Naive thymus-derived CD4-positive, alpha-beta T cell (primary cell): ENCODE measurements at regions not wholly inside any gene's neighbourhood (a gene's known extent, or its start where the extent isn't known, plus 50 kb on each side); places are given as distances from the start of the nearest gene placed in this dataset.

Source experiments
- ATAC-seq: fragments of 150-1000 bp; cut with Tn5 transposase; 2 replicates; pipeline ENCODE4 v1.10.0; 2021; ENCODE audit warnings: mild to moderate bottlenecking, moderate library complexity
- CTCF ChIA-PET: fragments of 350-600 bp; sonication (Branson Sonifier 250); formaldehyde crosslinking; loops from one replicate; lab custom pipeline; 2021; ENCODE audit warnings: antibody characterized with exemption; lab: Charles Lee
- POLR2A ChIA-PET: fragments of 350-600 bp; sonication (Branson Sonifier 250); formaldehyde crosslinking; loops from one replicate; lab custom pipeline; 2021; ENCODE audit warnings: antibody characterized with exemption, inconsistent platforms; lab: Charles Lee
- DNase-seq, 9 donors: peaks; one replicate each; pipeline versions ENCODE4 v3.0.0 to v3.0.0-alpha.2; 2020 to 2022; ENCODE audit warnings: mixed read lengths in 1 of 9
- H3K27ac ChIP-seq: one replicate; pipeline ENCODE4 v1.7.0; 2013; ENCODE audit warnings: mild to moderate bottlenecking, low read depth, low read length, moderate library complexity
- H3K27me3 ChIP-seq, 2 donors: one replicate each; pipeline ENCODE4 v1.7.0; 2013; ENCODE audit warnings: low read length in 2 of 2, mild to moderate bottlenecking in 2 of 2, moderate library complexity in 2 of 2; ENCODE audit not compliant: control insufficient read depth in 2 of 2, insufficient read depth in 2 of 2
- H3K36me3 ChIP-seq, 3 experiments: 1 replicate in 2 of 3; 2 replicates in 1 of 3; pipeline ENCODE4 v1.7.0; 2013; ENCODE audit warnings: low read length in 3 of 3, mild to moderate bottlenecking in 3 of 3, moderate library complexity in 1 of 3; ENCODE audit not compliant: insufficient read depth in 3 of 3, control insufficient read depth in 2 of 3
- H3K4me1 ChIP-seq, 2 donors: one replicate each; pipeline ENCODE4 v1.7.0; 2013; ENCODE audit warnings: low read length in 2 of 2, mild to moderate bottlenecking in 2 of 2, moderate library complexity in 1 of 2; ENCODE audit not compliant: control insufficient read depth in 2 of 2, insufficient read depth in 2 of 2
- H3K4me3 ChIP-seq: 2 replicates; pipeline ENCODE4 v1.7.0; 2013; ENCODE audit warnings: mild to moderate bottlenecking, low read length
- H3K9me3 ChIP-seq, 3 experiments: 1 replicate in 2 of 3; 2 replicates in 1 of 3; pipeline ENCODE4 v1.7.0; 2013; ENCODE audit warnings: low read length in 3 of 3; ENCODE audit not compliant: control insufficient read depth in 2 of 3
- H3K27ac Mint-ChIP-seq, 9 donors: one replicate each; pipeline ENCODE4 v1.8.0; 2020 to 2022; ENCODE audit warnings: mixed read lengths in 9 of 9, mild to moderate bottlenecking in 8 of 9, moderate library complexity in 5 of 9, inconsistent platforms in 2 of 9
- H3K27me3 Mint-ChIP-seq, 5 donors: one replicate each; pipeline ENCODE4 v1.8.0; 2021 to 2022; ENCODE audit warnings: mixed read lengths in 5 of 5, mild to moderate bottlenecking in 1 of 5
- H3K36me3 Mint-ChIP-seq, 5 donors: one replicate each; pipeline ENCODE4 v1.8.0; 2020 to 2022; ENCODE audit warnings: mixed read lengths in 5 of 5, mild to moderate bottlenecking in 3 of 5, inconsistent platforms in 1 of 5
- H3K4me1 Mint-ChIP-seq, 7 donors: one replicate each; pipeline ENCODE4 v1.8.0; 2020 to 2022; ENCODE audit warnings: mixed read lengths in 7 of 7, mild to moderate bottlenecking in 3 of 7, inconsistent platforms in 1 of 7
- H3K4me3 Mint-ChIP-seq, 10 donors: one replicate each; pipeline ENCODE4 v1.8.0; 2020 to 2022; ENCODE audit warnings: mild to moderate bottlenecking in 10 of 10, mixed read lengths in 10 of 10, moderate library complexity in 6 of 10, inconsistent platforms in 2 of 10
- H3K9me3 Mint-ChIP-seq, 11 donors: one replicate each; pipeline ENCODE4 v1.8.0; 2020 to 2022; ENCODE audit warnings: mixed read lengths in 11 of 11, mild to moderate bottlenecking in 4 of 11, inconsistent platforms in 1 of 11, moderate library complexity in 1 of 11
- intact Hi-C, 2 donors: fragments of 100-400 bp; cut with micrococcal nuclease; formaldehyde crosslinking; loops; one replicate each; pipeline ENCODE4 v1.15.1; 2023

DNA sequence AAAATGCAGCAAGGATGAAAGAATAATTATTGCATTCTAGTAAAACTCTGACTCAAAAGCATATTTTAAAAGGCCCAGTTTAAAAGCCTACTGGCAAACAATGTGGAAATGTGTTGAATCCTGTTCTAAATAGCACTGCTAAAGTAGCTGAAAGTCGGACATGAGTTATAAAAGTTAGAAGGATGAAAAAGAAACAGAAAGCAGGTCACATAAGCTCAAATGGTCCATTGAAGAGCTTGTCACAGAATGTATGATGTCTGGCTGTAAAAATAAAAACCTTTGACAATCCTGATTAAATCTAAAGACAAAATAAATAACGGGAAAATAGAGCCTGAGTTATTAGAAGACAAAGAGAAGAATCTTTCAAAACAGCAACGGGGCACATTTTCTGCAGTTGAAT lies 218.6 kb upstream of the UFL1 start:
- CTCF ChIA-PET: interaction anchor here (1.0 kb wide), 1 partner anchor 22 kb away, joined by 3 read pairs; no protein-coding TSS in a partner anchor
- Mint-ChIP-seq H3K9me3 (peaks cover 0 to 2% (median 0%) of the 10 kb centered on the region in 11 donors), H3K27me3 (no peaks in the 10 kb centered on the region), H3K36me3 (no peaks in the 10 kb centered on the region), H3K27ac (no peak overlapping the region), H3K4me1 (no peaks in the 10 kb centered on the region), H3K4me3 (no peak overlapping the region)
- no peak for ATAC-seq
- POLR2A ChIA-PET: no interaction called here
- no peak for DNase-seq
- intact Hi-C loops: no loop called here
- H3K27me3 ChIP-seq: no peaks in the 10 kb centered on the region
- no peaks in the 10 kb centered on the region for H3K4me1 ChIP-seq
- no peaks in the 10 kb centered on the region for H3K9me3 ChIP-seq
- no peak overlapping the region for H3K4me3 ChIP-seq
- H3K27ac ChIP-seq: no peak overlapping the region
- no peaks in the 10 kb centered on the region for H3K36me3 ChIP-seq

- Mint-ChIP-seq H3K27me3 (peaks cover 0 to 10% (median 0%) of the 10 kb centered on the region in 5 donors), H3K4me3 (no peak overlapping the region), H3K36me3 (no peaks in the 10 kb centered on the region), H3K27ac (no peak overlapping the region), H3K9me3 (peaks cover 0 to 11% (median 0%) of the 10 kb centered on the region in 11 donors), H3K4me1 (no peaks in the 10 kb centered on the region)
- POLR2A ChIA-PET: no interaction called here
- H3K9me3 ChIP-seq: no peaks in the 10 kb centered on the region
- no peak overlapping the region for H3K27ac ChIP-seq
- no peaks in the 10 kb centered on the region for H3K4me1 ChIP-seq
- H3K4me3 ChIP-seq: no peak overlapping the region
- DNase-seq: no peak
- no peaks in the 10 kb centered on the region for H3K36me3 ChIP-seq
- no peaks in the 10 kb centered on the region for H3K27me3 ChIP-seq
- CTCF ChIA-PET: no interaction called here
- intact Hi-C loops: no loop called here
- ATAC-seq: no peak
Measured at GRCh38 chr6:96304997-96305396, 216.6 kb upstream of the UFL1 start.

GRCh38 chr6:96330884-96331283 lies 190.7 kb upstream of the UFL1 start:
- H3K4me1 ChIP-seq: no peaks in the 10 kb centered on the region
- H3K36me3 ChIP-seq: no peaks in the 10 kb centered on the region
- no peaks in the 10 kb centered on the region for H3K36me3 Mint-ChIP-seq
- peaks cover 0 to 5% (median 0%) of the 10 kb centered on the region in 5 donors for H3K27me3 Mint-ChIP-seq
- CTCF ChIA-PET: no interaction called here
- no peak for DNase-seq
- no peak for ATAC-seq
- peaks cover 0 to 12% (median 0%) of the 10 kb centered on the region in 11 donors for H3K9me3 Mint-ChIP-seq
- H3K9me3 ChIP-seq: no peaks in the 10 kb centered on the region
- H3K27me3 ChIP-seq: no peaks in the 10 kb centered on the region
- no peak overlapping the region for H3K4me3 Mint-ChIP-seq
- H3K27ac ChIP-seq: no peak overlapping the region
- intact Hi-C loops: no loop called here
- POLR2A ChIA-PET: no interaction called here
- H3K27ac Mint-ChIP-seq: no peak overlapping the region
- H3K4me1 Mint-ChIP-seq: no peaks in the 10 kb centered on the region
- no peak overlapping the region for H3K4me3 ChIP-seq

- peaks cover 0 to 11% (median 0%) of the 10 kb centered on the region in 5 donors for H3K27me3 Mint-ChIP-seq
- H3K4me3 ChIP-seq: no peak overlapping the region
- POLR2A ChIA-PET: no interaction called here
- no peaks in the 10 kb centered on the region for H3K27me3 ChIP-seq
- no peaks in the 10 kb centered on the region for H3K4me1 ChIP-seq
- intact Hi-C loops: no loop called here
- DNase-seq: no peak
- no peak overlapping the region for H3K27ac Mint-ChIP-seq
- ATAC-seq: no peak
- peaks cover 2 to 21% (median 11%) of the 10 kb centered on the region in 11 donors for H3K9me3 Mint-ChIP-seq
- CTCF ChIA-PET: no interaction called here
- H3K36me3 Mint-ChIP-seq: no peaks in the 10 kb centered on the region
- H3K4me3 Mint-ChIP-seq: no peak overlapping the region
- H3K4me1 Mint-ChIP-seq: no peaks in the 10 kb centered on the region
- no peaks in the 10 kb centered on the region for H3K9me3 ChIP-seq
- no peaks in the 10 kb centered on the region for H3K36me3 ChIP-seq
- no peak overlapping the region for H3K27ac ChIP-seq
Measured at GRCh38 chr6:96340164-96340563, 181.4 kb upstream of the UFL1 start.

DNA sequence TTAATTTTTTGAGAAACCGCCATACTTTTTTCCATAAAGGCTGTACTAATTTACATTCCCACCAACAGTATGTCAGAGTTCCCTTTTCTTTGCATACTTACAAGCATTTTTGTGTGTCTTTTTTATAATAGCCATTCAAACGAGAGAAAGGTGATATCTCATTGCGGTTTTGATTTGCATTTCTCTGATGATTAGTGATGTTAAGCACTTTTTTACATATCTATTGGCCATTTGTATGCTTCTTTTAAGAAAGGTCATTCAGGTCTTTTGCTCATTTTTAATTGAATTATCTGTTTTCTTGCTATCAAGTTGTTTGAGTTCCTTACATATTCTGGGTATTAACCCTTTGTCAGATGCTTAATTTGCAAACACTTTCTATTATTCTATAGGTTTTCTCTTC lies 176.1 kb upstream of the UFL1 start:
- H3K9me3 Mint-ChIP-seq: peaks cover 0 to 18% (median 6%) of the 10 kb centered on the region in 11 donors
- H3K36me3 Mint-ChIP-seq: no peaks in the 10 kb centered on the region
- intact Hi-C loops: no loop called here
- H3K4me1 Mint-ChIP-seq: no peaks in the 10 kb centered on the region
- no peak overlapping the region for H3K4me3 Mint-ChIP-seq
- ChIA-PET POLR2A (no interaction called here), CTCF (no interaction called here)
- Histone ChIP-seq H3K27me3 (no peaks in the 10 kb centered on the region), H3K4me3 (no peak overlapping the region), H3K9me3 (no peaks in the 10 kb centered on the region), H3K36me3 (no peaks in the 10 kb centered on the region), H3K27ac (no peak overlapping the region), H3K4me1 (no peaks in the 10 kb centered on the region)
- DNase-seq (no peak), ATAC-seq (no peak)
- H3K27ac Mint-ChIP-seq: no peak overlapping the region
- H3K27me3 Mint-ChIP-seq: peaks cover 0 to 13% (median 9%) of the 10 kb centered on the region in 5 donors

DNA sequence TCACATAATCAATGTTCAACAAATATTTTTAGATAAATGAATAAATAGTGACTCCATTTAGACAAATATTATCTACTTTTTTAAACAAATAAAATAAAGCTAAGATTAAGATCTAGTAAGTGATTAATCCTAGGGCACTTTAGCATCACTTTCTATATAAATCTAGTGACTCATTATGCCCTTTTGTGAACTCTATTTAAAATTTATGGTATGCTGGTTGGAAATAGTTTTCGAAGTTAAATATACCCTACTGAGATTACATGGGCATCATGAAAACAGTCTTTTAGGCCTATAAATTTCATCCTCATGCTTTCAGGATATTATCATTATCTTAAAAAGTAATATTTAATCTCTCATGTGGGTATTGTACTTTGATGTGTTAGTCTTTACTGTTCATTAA lies 140.4 kb upstream of the UFL1 start:
- Mint-ChIP-seq H3K9me3 (peaks cover 0 to 4% (median 0%) of the 10 kb centered on the region in 11 donors), H3K36me3 (no peaks in the 10 kb centered on the region), H3K4me1 (no peaks in the 10 kb centered on the region), H3K4me3 (no peak overlapping the region), H3K27ac (no peak overlapping the region), H3K27me3 (peaks cover 0 to 17% (median 5%) of the 10 kb centered on the region in 5 donors)
- Histone ChIP-seq H3K36me3 (no peaks in the 10 kb centered on the region), H3K4me1 (no peaks in the 10 kb centered on the region), H3K9me3 (no peaks in the 10 kb centered on the region), H3K4me3 (no peak overlapping the region), H3K27ac (no peak overlapping the region), H3K27me3 (peaks cover 0 to 4% of the 10 kb centered on the region in 2 donors)
- CTCF ChIA-PET: no interaction called here
- intact Hi-C loops: no loop called here
- DNase-seq (no peak), ATAC-seq (no peak)
- POLR2A ChIA-PET: no interaction called here

GRCh38 chr6:96391776-96392360 lies 129.7 kb upstream of the UFL1 start:
- H3K4me3 ChIP-seq: no peak overlapping the region
- ChIA-PET POLR2A (no interaction called here), CTCF (no interaction called here)
- no peaks in the 10 kb centered on the region for H3K9me3 ChIP-seq
- no peak overlapping the region for H3K4me3 Mint-ChIP-seq
- no peaks in the 10 kb centered on the region for H3K4me1 ChIP-seq
- DNase-seq (no peak), ATAC-seq (no peak)
- H3K27ac ChIP-seq: no peak overlapping the region
- H3K27ac Mint-ChIP-seq: no peak overlapping the region
- H3K4me1 Mint-ChIP-seq: peaks cover 0 to 6% (median 4%) of the 10 kb centered on the region in 7 donors
- intact Hi-C loops: loop anchor here in 1 of 2 donors (5.0 kb wide), 1 partner anchor 665 kb away; no protein-coding TSS in a partner anchor
- no peaks in the 10 kb centered on the region for H3K36me3 Mint-ChIP-seq
- peaks cover 3 to 20% (median 4%) of the 10 kb centered on the region in 5 donors for H3K27me3 Mint-ChIP-seq
- H3K36me3 ChIP-seq: no peaks in the 10 kb centered on the region
- H3K27me3 ChIP-seq: no peaks in the 10 kb centered on the region
- no peaks in the 10 kb centered on the region for H3K9me3 Mint-ChIP-seq
